GM23338 (cell line): ENCODE measurements at regions not wholly inside any gene's neighbourhood (a gene's known extent, or its start where the extent isn't known, plus 50 kb on each side); places are given as distances from the start of the nearest gene placed in this dataset.

Experiments used
- ATAC-seq: fragments of 200-7000 bp; cut with Tn5 transposase; 3 replicates; pipeline ENCODE4 v1.9.1; 2020
- DNase-seq: peaks from one replicate; pipeline ENCODE4 v3.0.0-alpha.2; 2015; ENCODE audit warnings: low spot score
- H2AFZ ChIP-seq: fragments of 200-600 bp; sonication (generic); 2 replicates; pipeline ENCODE4 v1.8.0; 2016; ENCODE audit warnings: antibody characterized with exemption, mild to moderate bottlenecking, moderate library complexity
- H3F3A ChIP-seq: fragments of 200-600 bp; sonication (generic); replicated peaks from 2 replicates; pipeline ENCODE4 v1.8.0; 2017; ENCODE audit warnings: antibody characterized with exemption, mixed run types, low read depth
- H3K27ac ChIP-seq: fragments of 200-600 bp; sonication (generic); 2 replicates; pipeline ENCODE4 v1.6.1; 2016; ENCODE audit warnings: low read depth
- H3K27me3 ChIP-seq: fragments of 200-600 bp; sonication (generic); 2 replicates; pipeline ENCODE4 v1.8.0; 2016; ENCODE audit warnings: mild to moderate bottlenecking, mixed run types, moderate library complexity; ENCODE audit not compliant: insufficient read depth
- H3K36me3 ChIP-seq: fragments of 200-600 bp; sonication (generic); 2 replicates; pipeline ENCODE4 v1.8.0; 2016; ENCODE audit warnings: mild to moderate bottlenecking; ENCODE audit not compliant: insufficient read depth
- H3K4me1 ChIP-seq: fragments of 200-600 bp; sonication (generic); 2 replicates; pipeline ENCODE4 v1.8.0; 2016; ENCODE audit warnings: mild to moderate bottlenecking, moderate library complexity; ENCODE audit not compliant: insufficient read depth
- H3K4me2 ChIP-seq: fragments of 200-600 bp; sonication (generic); 2 replicates; pipeline ENCODE4 v1.7.1; 2017; ENCODE audit warnings: mixed run types
- H3K4me3 ChIP-seq: fragments of 200-600 bp; sonication (generic); 2 replicates; pipeline ENCODE4 v1.6.1; 2016; ENCODE audit warnings: mixed run types
- H3K79me2 ChIP-seq: fragments of 200-600 bp; sonication (generic); replicated peaks from 2 replicates; pipeline ENCODE4 v1.8.0; 2017; ENCODE audit warnings: mild to moderate bottlenecking; ENCODE audit not compliant: insufficient read depth
- H3K9me2 ChIP-seq: fragments of 200-600 bp; sonication (generic); 2 replicates; pipeline ENCODE4 v1.8.0; 2017; ENCODE audit not compliant: insufficient read depth
- H4K20me1 ChIP-seq: fragments of 200-600 bp; sonication (generic); replicated peaks from 2 replicates; pipeline ENCODE4 v1.8.0; 2017; ENCODE audit warnings: mild to moderate bottlenecking; ENCODE audit not compliant: insufficient read depth
- H3K27ac Mint-ChIP-seq: 2 replicates; pipeline ENCODE4 v1.8.0; 2020; ENCODE audit warnings: inconsistent platforms, mild to moderate bottlenecking, moderate library complexity, mixed read lengths
- H3K27me3 Mint-ChIP-seq: 3 replicates; pipeline ENCODE4 v1.8.0; 2022; ENCODE audit warnings: low read depth, mild to moderate bottlenecking, moderate library complexity, mixed read lengths, inconsistent platforms; ENCODE audit not compliant: insufficient read depth, poor library complexity
- H3K36me3 Mint-ChIP-seq: 3 replicates; pipeline ENCODE4 v1.8.0; 2021; ENCODE audit warnings: low read depth, mild to moderate bottlenecking, inconsistent platforms, moderate library complexity, mixed read lengths
- H3K4me1 Mint-ChIP-seq: 3 replicates; pipeline ENCODE4 v1.8.0; 2020; ENCODE audit warnings: mild to moderate bottlenecking, inconsistent platforms, mixed read lengths
- H3K4me3 Mint-ChIP-seq: 3 replicates; pipeline ENCODE4 v1.8.0; 2021; ENCODE audit warnings: moderate library complexity, mild to moderate bottlenecking, inconsistent platforms, mixed read lengths
- H3K9me3 Mint-ChIP-seq: 3 replicates; pipeline ENCODE4 v1.8.0; 2020; ENCODE audit warnings: moderate library complexity, mild to moderate bottlenecking, inconsistent platforms, mixed read lengths
- CREB1 ChIP-seq: fragments of 250-450 bp; sonication (Bioruptor Pico); IDR thresholded peaks from 2 replicates; pipeline ENCODE4 v1.5.0; 2020; ENCODE audit warnings: low read depth, mild to moderate bottlenecking, moderate library complexity
- CTCF ChIP-seq, 2 experiments: fragments of 200-600 bp in 1 of 2; sonication (generic) in 1 of 2; conservative IDR thresholded peaks; 2 replicates each; pipeline versions ENCODE4 v1.5.1 to v1.6.1; 2016 to 2017; ENCODE audit warnings: antibody characterized with exemption in 2 of 2, low read depth in 2 of 2, mild to moderate bottlenecking in 2 of 2, moderate library complexity in 1 of 2
- ETS1 ChIP-seq: IDR thresholded peaks from 2 replicates; pipeline ENCODE4 v1.6.1; 2016; ENCODE audit warnings: antibody characterized with exemption
- EZH2phosphoT487 ChIP-seq: fragments of 200-600 bp; sonication (generic); IDR thresholded peaks from one replicate; pipeline ENCODE4 v1.8.1; 2018; ENCODE audit warnings: antibody characterized with exemption; ENCODE audit not compliant: unreplicated experiment
- JUNB ChIP-seq: IDR thresholded peaks from one replicate; pipeline ENCODE4 v1.6.1; 2016; ENCODE audit warnings: antibody characterized with exemption; ENCODE audit not compliant: unreplicated experiment
- NANOG ChIP-seq: IDR thresholded peaks from 2 replicates; pipeline ENCODE4 v1.6.1; 2016; ENCODE audit warnings: antibody characterized with exemption, borderline replicate concordance
- STAT1 ChIP-seq: IDR thresholded peaks from one replicate; pipeline ENCODE4 v1.6.1; 2016; ENCODE audit warnings: antibody characterized with exemption; ENCODE audit not compliant: unreplicated experiment
- ZNF114 ChIP-seq: fragments of 250-450 bp; sonication (Bioruptor Pico); IDR thresholded peaks from 2 replicates; pipeline ENCODE4 v1.5.0; 2020; ENCODE audit warnings: mild to moderate bottlenecking, moderate library complexity
- ZNF331 ChIP-seq: fragments of 250-450 bp; sonication (Bioruptor Pico); IDR thresholded peaks from 2 replicates; pipeline ENCODE4 v1.5.0; 2020; ENCODE audit warnings: low read depth, mild to moderate bottlenecking, moderate library complexity

DNA sequence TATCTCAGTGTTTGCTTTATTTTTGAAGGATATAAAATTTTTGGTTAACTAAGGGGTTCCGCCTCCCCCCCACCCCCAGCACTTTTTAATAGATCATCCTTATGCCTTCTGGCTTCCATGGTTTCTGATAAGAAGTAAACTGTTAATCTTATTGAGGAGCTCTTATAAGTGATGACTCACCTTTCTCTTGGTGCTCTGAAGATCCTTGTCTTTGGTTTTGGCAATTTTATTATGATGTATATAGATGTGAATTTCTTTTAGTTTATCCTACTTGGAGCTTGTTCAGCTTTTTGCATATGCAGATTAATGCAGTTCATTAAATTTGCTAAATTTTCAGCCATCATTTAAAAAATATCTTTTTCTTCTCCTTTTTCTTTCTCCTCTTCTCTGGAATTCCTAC, 91.7 kb upstream of the CTAGE1 start (continued):
- TF ChIP-seq CTCF (conservative IDR thresholded peaks at IDR 0.05; ENCODE audit: low read depth in 2 of 2) = no peak
- TF ChIP-seq NANOG = no peak
- TF ChIP-seq ETS1 = no peak
- TF ChIP-seq ZNF331 (CRISPR knock-in tag) = no peak

GRCh38 chr18:22510697-22511096, 93.0 kb upstream of the CTAGE1 start:
- Histone ChIP-seq H3K4me2 (no peak overlapping the region), H4K20me1 (no peaks in the 10 kb centered on the region), H2AFZ (no peak overlapping the region), H3K9me2 (0 out of 2 replicates have a peak, but pooled peaks cover 5% of the 10 kb centered on the region), H3F3A (no peaks in the 10 kb centered on the region), H3K36me3 (no peaks in the 10 kb centered on the region), H3K27me3 (no peaks in the 10 kb centered on the region), H3K4me1 (no peaks in the 10 kb centered on the region), H3K4me3 (no peak overlapping the region), H3K79me2 (no peaks in the 10 kb centered on the region), H3K27ac (no peak overlapping the region)
- Mint-ChIP-seq H3K4me3 (no peak overlapping the region), H3K27ac (no peak overlapping the region), H3K9me3 (no peaks in the 10 kb centered on the region), H3K36me3 (no peaks in the 10 kb centered on the region), H3K27me3 (no peaks in the 10 kb centered on the region), H3K4me1 (peaks cover 3% of the 10 kb centered on the region)
- TF ChIP-seq CTCF (conservative IDR thresholded peaks at IDR 0.05; ENCODE audit: low read depth in 2 of 2) (no peak), NANOG (no peak), STAT1 (no peak), EZH2phosphoT487 (no peak), CREB1 (CRISPR knock-in tag) (no peak), JUNB (no peak), ZNF114 (CRISPR knock-in tag) (no peak), ETS1 (no peak)
- ATAC-seq (no peak), DNase-seq (no peak)
